ENCODE measurements at regions not wholly inside any gene's neighbourhood (a gene's known extent, or its start where the extent isn't known, plus 50 kb on each side); places are given as distances from the start of the nearest gene placed in this dataset.

GRCh38 chr9:27950382-27950781, 377.1 kb upstream of the C9orf72 start:
- H3K4me1 ChIP-seq (ENCODE audit: insufficient read depth, low read length, poor library complexity, severe bottlenecking) = no peaks in the 10 kb centered on the region
- no peaks in the 10 kb centered on the region for H3K27me3 ChIP-seq (ENCODE audit: insufficient read depth, low read length, poor library complexity, severe bottlenecking)
- no peak overlapping the region for H2AFZ ChIP-seq (ENCODE audit: low read length)
- H3K4me3 ChIP-seq (ENCODE audit: low read length, poor library complexity, severe bottlenecking) = no peak overlapping the region
- no peaks in the 10 kb centered on the region for H3K9me2 ChIP-seq (replicated peaks; ENCODE audit: low read depth, low read length)
- no peaks in the 10 kb centered on the region for H4K20me1 ChIP-seq (ENCODE audit: insufficient read depth, low read length, poor library complexity, severe bottlenecking)
- H3K36me3 ChIP-seq (ENCODE audit: insufficient read depth, low read length) = no peaks in the 10 kb centered on the region
- H3K4me2 ChIP-seq (ENCODE audit: low read depth, low read length, poor library complexity, severe bottlenecking) = no peak overlapping the region
- TF ChIP-seq EZH2phosphoT487 (IDR thresholded peaks at IDR 0.05; ENCODE audit: borderline replicate concordance) (no peak), CTCF (conservative IDR thresholded peaks at IDR 0.05; ENCODE audit: low read length) (no peak)
- H3K79me2 ChIP-seq (ENCODE audit: insufficient read depth, low read length) = no peaks in the 10 kb centered on the region
- H3F3A ChIP-seq (ENCODE audit: low read depth) = no peaks in the 10 kb centered on the region
- no peaks in the 10 kb centered on the region for H3K9me3 ChIP-seq (ENCODE audit: insufficient read depth, low read depth, low read length)
- H3K9ac ChIP-seq (ENCODE audit: low read depth, low read length, poor library complexity, severe bottlenecking) = no peak overlapping the region

GRCh38 chr9:27954858-27955257, 381.6 kb upstream of the C9orf72 start:
- Histone ChIP-seq H3K9me3 (ENCODE audit: insufficient read depth, low read depth, low read length) (no peaks in the 10 kb centered on the region), H2AFZ (ENCODE audit: low read length) (no peak overlapping the region), H3K79me2 (ENCODE audit: insufficient read depth, low read length) (no peaks in the 10 kb centered on the region), H3K27me3 (ENCODE audit: insufficient read depth, low read length, poor library complexity, severe bottlenecking) (no peaks in the 10 kb centered on the region), H3K4me2 (ENCODE audit: low read depth, low read length, poor library complexity, severe bottlenecking) (no peak overlapping the region), H4K20me1 (ENCODE audit: insufficient read depth, low read length, poor library complexity, severe bottlenecking) (no peaks in the 10 kb centered on the region), H3K4me3 (ENCODE audit: low read length, poor library complexity, severe bottlenecking) (no peak overlapping the region), H3K9ac (ENCODE audit: low read depth, low read length, poor library complexity, severe bottlenecking) (no peak overlapping the region), H3K4me1 (ENCODE audit: insufficient read depth, low read length, poor library complexity, severe bottlenecking) (no peaks in the 10 kb centered on the region), H3F3A (ENCODE audit: low read depth) (no peaks in the 10 kb centered on the region), H3K9me2 (replicated peaks; ENCODE audit: low read depth, low read length) (no peaks in the 10 kb centered on the region), H3K36me3 (ENCODE audit: insufficient read depth, low read length) (no peaks in the 10 kb centered on the region)
- TF ChIP-seq EZH2phosphoT487 (IDR thresholded peaks at IDR 0.05; ENCODE audit: borderline replicate concordance) (no peak), CTCF (conservative IDR thresholded peaks at IDR 0.05; ENCODE audit: low read length) (no peak)

- no peaks in the 10 kb centered on the region for H3K27me3 ChIP-seq (ENCODE audit: insufficient read depth, low read length, poor library complexity, severe bottlenecking)
- no peak overlapping the region for H2AFZ ChIP-seq (ENCODE audit: low read length)
- no peak overlapping the region for H3K9ac ChIP-seq (ENCODE audit: low read depth, low read length, poor library complexity, severe bottlenecking)
- no peaks in the 10 kb centered on the region for H3K36me3 ChIP-seq (ENCODE audit: insufficient read depth, low read length)
- no peaks in the 10 kb centered on the region for H3K4me1 ChIP-seq (ENCODE audit: insufficient read depth, low read length, poor library complexity, severe bottlenecking)
- H3K4me3 ChIP-seq (ENCODE audit: low read length, poor library complexity, severe bottlenecking) = no peak overlapping the region
- no peaks in the 10 kb centered on the region for H3K9me3 ChIP-seq (ENCODE audit: insufficient read depth, low read depth, low read length)
- no peak for TF ChIP-seq CTCF (conservative IDR thresholded peaks at IDR 0.05; ENCODE audit: low read length)
- no peak for TF ChIP-seq EZH2phosphoT487 (IDR thresholded peaks at IDR 0.05; ENCODE audit: borderline replicate concordance)
- H3K9me2 ChIP-seq (replicated peaks; ENCODE audit: low read depth, low read length) = no peaks in the 10 kb centered on the region
- H3F3A ChIP-seq (ENCODE audit: low read depth) = no peaks in the 10 kb centered on the region
- no peak overlapping the region for H3K4me2 ChIP-seq (ENCODE audit: low read depth, low read length, poor library complexity, severe bottlenecking)
- H4K20me1 ChIP-seq (ENCODE audit: insufficient read depth, low read length, poor library complexity, severe bottlenecking) = no peaks in the 10 kb centered on the region
- H3K79me2 ChIP-seq (ENCODE audit: insufficient read depth, low read length) = no peaks in the 10 kb centered on the region
Observed at GRCh38 chr9:27963836-27964235, 390.6 kb upstream of the C9orf72 start.

Data from Loucy (cell line).